CMK (cell line): ENCODE measurements at regions not wholly inside any gene's neighbourhood (a gene's known extent, or its start where the extent isn't known, plus 50 kb on each side); places are given as distances from the start of the nearest gene placed in this dataset.
"Not testable (repeated sequence)": the region's sequence is repeated elsewhere in the genome, so short reads cannot be mapped to it uniquely, and the experiment has no call there.

ENCODE experiments used
- DNase-seq: peaks from one replicate; pipeline ENCODE4 v3.0.0-alpha.2; 2010; ENCODE audit warnings: low read depth

DNA sequence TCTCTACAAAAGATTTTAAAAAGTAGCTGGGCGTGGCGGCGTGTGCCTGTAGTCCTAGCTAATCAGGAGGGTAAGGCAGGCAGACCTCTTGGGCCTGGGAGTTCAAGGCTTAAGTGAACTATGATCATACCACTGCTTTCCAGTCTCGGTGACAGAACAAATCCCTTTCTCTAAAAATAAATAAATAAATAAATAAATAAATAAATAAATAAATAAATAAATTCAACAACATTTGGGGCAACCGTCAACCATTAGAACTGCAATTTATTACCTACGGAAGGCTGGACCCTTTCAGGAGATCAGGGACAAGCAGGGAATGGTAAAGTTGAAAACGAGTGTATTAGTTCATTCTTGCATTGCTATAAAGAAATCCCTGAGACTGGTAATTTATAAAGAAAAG is 136.2 kb upstream of the USP9X start:
- no peak for DNase-seq

DNA sequence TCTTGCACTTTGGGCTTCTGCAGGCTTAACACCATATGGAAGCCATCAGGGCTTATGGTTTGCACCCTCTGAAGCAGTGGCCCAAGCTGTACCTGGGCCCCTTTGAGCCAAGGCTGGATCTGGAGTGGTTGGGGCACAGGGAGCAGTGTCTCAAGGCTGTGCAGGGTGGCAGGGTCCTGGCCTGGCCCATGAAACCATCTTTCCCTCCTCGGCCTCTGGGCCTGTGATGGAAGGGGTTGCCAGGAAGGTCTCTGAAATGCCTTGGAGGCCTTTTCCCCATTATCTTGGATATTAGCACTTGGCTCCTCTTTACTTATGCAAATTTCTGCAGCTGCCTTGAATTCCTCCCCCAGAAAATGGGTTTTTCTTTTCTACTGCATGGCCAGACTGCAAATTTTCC is 134.7 kb upstream of the USP9X start:
- no peak for DNase-seq

DNA sequence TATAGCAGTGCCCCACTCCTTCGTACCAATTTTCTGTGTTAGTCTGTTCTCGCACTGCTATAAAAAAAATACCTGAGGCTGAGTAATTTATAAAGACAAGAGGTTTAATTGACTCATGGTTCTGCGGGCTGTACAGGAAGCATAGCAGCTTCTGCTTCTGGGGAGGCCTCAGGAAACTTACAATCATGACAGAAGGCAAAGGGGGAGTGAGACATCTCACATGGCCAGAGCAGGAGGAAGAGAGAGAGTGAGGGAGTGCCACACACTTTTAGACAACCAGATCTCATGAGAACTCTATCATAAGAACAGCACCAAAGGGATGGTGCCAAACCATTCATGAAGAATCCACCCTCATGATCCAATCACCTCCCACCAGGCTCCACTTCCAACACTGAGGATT is 133.8 kb upstream of the USP9X start:
- not testable (repeated sequence) for DNase-seq

DNA sequence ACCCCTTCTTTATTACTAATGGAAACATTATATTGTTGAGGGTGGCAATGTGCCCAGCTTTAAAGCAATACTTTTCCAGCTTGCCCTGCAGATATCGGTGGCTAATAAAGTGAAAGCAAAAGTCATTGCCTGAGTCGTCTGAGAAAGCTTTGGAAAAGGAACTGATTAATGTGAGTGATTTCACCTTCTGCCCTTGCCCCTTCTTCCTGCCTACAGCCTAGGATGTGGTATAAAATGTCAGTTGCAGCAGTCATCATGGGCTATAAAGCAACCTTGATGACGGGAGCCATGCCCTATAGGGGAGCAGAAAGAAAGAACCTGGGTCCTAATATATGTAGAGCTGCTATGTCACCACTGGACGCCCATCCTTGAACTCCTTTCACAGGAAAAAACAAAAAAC is 132.4 kb upstream of the USP9X start:
- DNase-seq = no peak

DNA sequence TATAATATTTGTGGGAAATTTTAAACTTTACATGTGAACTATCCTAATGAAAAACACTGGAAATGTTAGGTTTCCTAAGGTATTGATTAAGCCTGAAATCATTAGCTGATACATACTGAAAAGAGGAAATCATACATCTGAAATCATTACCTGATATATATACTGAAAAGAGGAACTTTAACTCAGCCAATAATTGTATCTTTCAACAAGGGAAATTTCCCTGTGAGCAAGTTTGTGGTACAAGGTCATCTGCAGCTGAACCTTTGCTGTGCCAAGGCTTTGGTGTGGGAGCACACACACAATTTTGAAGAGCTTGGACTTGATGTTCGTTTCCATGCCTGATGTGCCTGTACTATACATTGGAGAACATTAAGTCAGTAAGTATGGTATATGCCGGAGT is 131.9 kb upstream of the USP9X start:
- DNase-seq = no peak

DNA sequence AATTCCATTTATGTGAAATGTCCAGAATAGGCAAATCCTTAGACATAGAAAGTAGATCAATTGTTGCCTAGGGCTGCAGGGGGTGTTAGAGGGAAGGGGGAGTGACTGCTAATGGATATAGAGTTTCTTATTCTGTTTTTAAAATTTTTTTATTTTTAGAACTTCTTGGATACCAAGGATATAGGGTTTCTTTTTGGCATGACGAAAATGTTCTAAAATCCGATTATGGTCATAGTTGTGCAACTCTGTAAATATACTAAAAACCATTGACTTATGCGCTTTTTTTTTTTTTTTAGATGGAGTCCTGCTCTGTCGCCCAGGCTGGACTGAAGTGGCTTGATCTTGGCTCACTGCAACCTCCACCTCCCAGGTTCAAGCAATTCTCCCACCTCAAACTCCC is 125.2 kb upstream of the USP9X start:
- DNase-seq = no peak

DNA sequence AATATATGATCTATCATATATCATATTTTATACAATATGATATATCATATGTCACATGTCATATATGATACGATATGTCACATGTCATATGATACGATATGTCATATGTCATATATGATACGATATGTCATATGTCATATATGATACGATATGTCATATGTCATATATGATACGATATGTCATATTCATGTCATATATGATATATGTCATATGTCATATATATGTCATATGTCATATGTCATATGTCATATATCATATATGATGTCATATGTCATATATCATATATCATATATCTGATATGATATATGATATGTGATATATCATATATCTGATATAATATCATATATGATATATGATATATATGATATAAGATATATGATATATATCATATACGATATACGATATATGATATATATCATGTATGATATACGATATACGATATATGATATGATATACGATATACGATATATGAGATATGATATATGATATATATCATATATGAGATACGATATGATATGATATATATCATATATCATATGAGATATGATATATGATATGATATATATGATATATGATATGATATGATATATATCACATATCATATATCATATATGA is 122.3 kb upstream of the USP9X start:
- DNase-seq = no peak

DNA sequence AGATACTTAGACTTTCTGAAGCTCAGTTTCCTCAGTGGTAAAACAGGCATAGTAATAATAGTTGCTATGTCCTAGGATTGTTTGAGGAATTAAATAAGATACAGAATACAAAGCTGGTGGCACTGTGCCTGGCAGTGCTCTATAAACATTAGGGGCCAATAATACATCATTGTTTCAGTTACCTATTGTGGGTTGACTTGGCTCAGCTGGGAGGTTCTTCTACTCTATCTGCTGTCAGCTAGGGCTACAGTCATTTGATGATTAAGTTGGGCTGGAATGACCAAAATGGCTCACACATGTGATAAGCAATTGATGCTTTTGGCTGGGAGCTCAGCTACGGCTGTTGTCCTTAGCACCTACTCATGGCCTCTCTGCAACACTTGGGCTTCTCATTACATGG is 121.2 kb upstream of the USP9X start:
- DNase-seq = no peak

DNA sequence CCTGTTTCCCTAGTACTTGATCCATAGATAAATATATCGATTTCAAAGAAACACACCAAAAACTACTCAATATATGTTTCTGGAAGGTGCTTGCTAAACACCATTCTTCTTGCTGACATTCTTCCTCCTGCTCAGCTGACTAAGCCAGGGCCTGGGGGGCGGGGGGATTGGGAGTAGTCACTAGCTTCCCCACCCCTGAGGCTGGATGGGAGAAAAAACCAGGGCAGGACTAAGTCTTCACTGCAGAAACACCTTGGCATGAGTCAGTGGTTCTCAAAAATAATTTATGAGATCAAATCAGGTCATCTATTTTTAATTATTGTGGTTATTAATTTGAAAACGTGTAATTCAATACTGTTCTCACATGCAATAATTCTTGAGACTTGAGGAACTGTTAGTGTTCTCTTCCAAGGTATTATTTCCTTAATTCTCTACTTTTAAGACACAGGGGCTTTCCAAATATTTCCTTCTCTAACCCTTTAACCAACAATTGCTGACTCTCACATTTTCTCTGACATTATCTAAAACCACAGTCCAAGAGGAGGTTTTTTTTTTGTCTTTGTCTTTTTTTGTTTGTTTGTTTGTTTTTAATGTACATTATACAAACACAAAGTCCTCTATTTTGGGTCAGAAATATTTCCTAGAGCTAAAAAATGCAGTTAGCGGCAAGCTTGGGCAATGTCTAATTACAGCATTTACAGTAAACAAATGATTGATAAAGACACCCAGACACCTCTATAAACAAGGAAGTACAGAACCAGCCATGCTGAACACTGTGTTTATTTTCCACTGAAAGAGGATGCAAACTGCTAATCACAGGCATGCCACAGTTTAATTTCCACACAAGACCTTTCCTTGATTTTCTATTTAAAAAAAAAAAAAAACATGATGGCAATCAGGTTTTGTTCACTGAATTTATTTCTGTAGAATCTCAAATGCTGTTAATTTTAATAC is 120.3 kb upstream of the USP9X start:
- DNase-seq = no peak

DNA sequence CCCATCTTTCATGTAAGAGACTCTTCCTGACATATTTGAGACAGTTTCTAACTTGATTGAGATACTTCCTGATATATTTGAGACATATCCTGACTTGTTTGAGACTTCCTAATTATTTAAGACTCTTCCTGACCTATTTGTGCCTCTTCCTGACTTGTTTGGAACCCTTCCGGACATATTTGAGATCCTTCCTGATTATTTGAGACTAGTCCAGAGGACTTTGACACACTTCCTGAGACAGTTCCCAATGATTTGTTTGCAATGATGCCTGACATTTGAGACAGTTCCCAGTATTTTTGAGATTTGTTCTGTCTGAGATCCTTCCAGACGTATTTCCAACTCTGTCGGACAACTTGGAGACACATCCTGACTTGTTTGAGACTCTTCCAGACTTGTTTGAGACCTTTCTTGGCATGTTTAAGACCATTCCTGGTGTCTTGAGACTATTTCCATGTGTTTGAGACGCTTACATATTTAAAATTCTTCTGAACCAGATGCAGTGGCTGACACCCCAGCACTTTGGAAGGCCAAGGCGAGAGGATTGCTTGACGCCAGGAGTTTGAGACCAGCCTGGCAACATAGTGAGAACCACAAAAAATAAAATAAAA is 118.9 kb upstream of the USP9X start:
- DNase-seq = no peak

DNA sequence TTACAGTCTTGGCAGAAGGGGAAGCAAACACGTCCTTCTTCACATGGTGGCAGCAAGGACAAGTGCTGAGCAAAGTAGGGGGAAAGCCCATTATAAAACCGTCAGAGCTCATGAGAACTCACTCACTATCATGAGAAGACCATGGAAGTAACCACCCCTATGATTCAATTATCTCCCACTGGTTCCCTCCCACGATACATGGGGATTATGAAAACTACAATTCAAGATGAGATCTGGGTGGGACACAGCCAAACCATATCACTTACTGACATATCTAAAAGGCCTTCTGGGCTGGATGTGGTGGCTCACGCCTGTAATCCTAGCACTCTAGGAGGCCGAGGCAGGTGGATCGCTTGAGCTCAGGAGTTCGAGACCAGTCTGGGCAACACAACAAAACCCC is 117.1 kb upstream of the USP9X start:
- DNase-seq = no peak

DNA sequence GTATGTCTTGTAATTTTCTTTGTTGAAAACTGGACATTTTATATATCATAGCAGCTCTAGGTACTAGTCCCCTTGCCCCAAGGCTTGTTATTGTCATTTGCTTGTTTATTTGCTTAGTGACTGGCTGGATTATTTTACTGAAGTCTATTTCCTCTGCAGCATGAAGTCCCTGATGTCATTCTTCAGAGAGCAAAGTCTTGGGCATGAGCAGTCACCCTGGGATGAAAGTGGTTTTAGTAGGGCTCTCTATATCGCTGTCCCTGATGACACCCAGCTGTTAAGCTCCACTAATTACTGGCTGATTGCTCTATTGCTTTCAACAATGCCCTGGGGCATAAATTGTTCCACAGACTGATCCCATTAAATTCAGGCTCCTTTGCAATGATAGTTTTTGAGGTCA is 113.5 kb upstream of the USP9X start:
- DNase-seq = no peak

DNA sequence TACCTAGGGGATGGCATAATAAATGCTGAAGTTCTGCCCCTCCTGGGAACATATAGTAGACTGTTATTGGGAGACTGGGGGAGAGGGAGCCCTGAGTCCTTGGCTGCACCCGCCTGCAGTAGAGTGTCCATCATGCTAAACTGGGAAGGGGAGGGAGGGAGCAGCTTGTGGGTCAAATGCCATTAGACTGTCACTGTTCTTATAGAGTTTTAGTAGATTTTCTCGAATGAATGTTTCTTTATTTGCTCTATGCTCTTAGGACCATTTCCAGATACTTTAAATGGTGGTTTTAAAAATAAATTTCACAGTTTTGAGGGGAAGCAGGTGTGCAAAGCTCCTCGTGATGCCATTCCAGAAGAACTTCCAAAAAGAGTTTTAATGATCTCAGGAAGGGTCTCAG is 111.6 kb upstream of the USP9X start:
- no peak for DNase-seq

DNA sequence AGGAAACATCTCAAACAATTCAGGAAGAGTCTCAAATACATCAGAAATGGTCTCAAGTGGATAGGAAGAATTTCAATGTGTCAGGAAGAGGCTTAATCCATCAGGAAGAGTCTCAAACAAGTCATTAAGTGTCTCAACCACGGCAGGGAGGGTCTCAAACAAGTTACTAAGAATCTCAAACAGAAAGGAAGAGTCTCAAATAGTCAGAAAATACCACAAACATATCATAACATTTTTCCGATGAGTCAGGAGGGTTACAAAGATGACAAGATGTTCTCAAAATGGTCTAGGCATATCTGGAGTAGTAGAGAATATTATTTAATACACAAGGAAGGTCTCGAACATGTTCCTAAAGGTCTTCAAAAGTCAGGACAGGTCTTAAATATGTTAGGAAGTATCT is 109.3 kb upstream of the USP9X start:
- no peak for DNase-seq

DNA sequence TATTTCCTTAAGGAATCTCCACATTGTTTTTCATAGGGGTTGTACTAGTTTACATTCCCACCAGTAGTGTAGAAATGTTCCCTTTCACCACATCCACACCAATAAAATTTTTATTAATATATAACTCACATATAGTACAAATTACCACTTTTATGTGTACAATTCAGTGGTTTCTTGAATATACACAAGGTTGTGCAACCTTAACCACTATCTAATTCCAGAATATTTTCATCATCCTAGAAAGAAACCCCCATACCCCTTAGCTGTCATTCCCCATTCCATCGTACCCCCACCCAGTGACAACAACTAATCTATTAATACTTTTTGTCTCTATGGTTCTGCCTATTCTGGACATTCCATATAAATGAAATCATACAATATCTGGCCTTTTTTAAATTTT is 108.3 kb upstream of the USP9X start:
- DNase-seq = no peak

DNA sequence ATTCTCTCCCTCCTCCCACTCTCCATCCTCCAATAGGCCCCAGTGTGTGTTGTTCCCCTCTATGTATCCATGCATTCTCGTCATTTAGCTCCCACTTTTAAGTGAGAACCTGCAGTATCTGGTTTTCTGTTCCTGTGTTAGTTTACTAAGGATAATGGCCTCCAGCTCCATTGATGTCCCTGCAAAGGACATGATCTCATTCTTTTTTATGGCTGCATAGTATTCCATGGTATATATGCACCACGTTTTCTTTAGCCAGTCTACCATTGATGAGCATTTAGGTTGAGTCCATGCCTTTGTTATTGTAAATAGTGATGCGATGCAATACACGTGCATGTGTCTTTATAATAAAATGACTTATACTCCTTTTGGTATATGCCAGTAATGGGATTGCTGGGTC is 100.3 kb upstream of the USP9X start:
- DNase-seq = no peak

DNA sequence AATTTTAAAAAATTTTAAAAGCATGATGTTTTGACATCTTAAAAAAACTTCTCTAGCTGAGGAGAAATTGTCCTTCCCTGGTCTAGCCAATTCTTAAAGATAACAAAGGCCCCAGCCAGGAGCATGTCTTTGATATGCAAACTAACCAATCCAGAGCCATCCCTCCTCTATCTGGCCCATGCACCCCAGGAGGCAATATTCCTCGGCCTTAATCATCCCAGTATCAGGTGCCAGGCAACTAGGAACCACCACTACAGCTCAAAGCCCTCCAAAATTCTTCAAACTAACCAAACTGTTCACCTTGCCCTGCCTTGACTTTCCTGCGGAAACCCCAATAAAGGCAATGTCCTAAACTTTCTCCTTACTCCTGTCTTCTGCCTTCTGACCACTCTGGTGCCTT is 97.8 kb upstream of the USP9X start:
- DNase-seq = no peak

DNA sequence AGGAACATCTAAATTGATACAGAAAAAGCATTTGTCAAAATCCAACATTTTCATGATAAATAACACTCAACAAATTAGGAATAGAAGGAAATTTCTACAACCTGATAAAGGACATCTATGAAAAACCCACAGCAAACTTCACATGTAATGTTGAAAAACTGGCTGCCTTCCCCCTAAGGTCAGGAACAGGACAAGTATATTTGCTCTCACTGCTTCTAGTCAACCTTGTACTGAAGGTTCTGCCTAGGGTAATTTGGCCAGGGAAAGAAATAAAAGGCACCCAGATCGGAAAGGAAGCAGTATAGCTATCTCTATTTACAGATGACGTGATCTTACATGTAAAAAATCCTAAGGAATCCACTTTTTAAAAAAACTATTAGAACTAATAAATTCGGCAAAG is 97.1 kb upstream of the USP9X start:
- no peak for DNase-seq

DNA sequence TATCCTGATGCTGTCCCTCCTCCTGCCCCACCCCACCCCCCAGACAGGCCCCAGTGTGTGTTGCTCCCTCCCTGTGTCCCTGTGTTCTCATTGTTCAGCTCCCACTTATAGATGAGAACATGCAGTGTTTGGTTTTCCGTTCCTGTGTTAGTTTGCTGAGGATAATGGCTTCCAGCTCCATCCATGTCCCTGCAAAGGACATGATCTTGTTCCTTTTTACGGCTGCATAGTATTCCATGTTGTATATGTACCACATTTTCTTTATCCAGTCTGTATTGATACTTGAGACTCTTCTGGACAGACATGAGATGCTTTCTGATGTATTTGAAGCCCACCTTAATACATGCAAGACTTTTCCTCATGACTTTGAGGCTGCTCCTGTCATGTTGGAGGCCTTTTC is 91.8 kb upstream of the USP9X start:
- DNase-seq = not testable (repeated sequence)

DNA sequence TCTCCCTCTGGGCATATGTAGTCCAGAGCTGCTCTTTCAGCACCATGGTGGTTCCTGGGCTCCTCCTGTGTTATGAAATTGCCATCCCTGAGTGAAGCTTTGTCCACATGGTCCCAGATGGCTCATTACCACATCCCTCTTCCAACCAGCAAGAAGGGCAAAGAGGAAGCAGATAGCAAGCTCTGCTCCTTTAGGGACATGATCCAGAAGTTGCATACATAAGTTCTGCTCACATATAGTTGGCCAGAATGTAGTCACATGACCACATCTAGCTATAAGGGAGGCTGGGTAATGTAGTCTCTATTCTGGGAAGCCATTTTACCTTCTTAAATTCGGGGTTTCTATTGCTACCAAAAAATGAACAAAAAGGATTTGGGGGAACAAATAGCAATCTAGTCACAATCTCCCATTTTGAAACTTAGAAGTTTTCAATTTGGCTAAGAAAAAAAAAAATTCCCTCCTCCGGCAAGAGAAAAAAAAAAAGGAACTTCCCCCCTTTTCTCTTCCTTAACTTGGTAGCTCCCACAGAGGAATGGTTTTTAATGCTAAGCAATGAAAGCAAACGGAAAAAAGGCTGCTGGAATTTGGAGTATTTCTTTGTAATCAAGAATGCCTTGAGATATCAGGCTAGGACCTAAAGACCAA is 88.2 kb upstream of the USP9X start:
- DNase-seq = peak; percentile 67

DNA sequence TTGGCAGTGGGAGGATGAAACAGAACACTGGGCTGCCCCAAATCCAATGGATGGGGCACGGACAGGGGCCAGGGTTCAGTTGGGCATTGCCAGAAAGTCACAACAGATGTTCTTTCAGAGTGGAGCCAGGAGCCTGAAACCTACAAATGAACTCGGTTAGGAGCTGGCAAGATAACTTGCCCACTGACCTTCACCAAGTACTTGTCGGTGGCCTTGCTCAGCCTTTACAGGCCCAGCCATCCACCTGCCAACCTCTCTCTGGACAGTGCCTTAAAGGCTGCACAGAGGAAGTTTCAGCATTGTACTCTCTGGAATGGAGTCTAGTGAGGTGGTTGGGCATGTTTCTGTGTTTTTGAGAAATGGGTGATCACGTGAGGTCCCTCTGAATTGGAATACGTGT is 87.1 kb upstream of the USP9X start:
- DNase-seq = no peak

DNA sequence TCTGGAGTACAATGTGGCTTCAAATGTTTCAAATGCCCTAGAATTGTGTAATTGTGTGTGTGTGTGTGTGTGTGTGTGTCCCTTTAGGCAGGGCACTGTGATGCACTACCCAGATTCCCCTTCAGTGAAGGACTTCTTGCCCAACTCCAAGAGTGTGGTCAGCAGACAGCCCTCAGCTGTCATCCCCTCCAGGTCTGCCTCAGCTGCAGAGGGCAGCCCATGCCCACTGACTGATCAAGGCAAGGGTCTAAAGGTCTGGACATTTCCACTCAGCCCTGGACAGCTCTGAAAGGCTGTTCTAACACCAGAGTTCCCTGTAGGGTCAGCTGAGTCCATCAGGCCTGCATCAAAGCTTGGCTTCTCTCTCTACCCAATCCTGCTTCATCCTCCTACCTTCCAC is 83.9 kb upstream of the USP9X start:
- DNase-seq = no peak

DNA sequence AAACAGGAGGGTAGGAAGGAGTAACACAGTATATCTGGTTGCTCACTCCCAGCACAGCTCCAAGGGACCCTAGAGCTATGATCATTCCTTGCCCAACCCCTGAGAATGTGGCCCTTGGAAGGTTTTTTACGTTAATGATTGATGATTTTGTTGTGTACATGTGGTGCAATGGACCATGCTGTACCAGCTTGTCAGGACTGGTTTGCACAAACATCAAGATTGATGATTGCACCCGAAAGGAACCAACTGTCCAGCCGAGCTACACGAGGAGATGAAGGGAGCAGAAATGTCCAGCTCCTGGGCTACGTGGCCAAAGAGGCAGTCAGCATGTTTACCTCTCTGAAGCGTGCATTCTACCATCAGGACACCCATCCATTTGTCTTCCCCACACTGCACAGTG is 83.2 kb upstream of the USP9X start:
- no peak for DNase-seq
